NCI-H1694 (cell line): ENCODE measurements at regions not wholly inside any gene's neighbourhood (a gene's known extent, or its start where the extent isn't known, plus 50 kb on each side); places are given as distances from the start of the nearest gene placed in this dataset.
"Not testable (repeated sequence)": the region's sequence is repeated elsewhere in the genome, so short reads cannot be mapped to it uniquely, and the experiment has no call there.

Source experiments
- DNase-seq: peaks from one replicate; lab custom pipeline; 2025; lab: John Stamatoyannopoulos, UW

DNA sequence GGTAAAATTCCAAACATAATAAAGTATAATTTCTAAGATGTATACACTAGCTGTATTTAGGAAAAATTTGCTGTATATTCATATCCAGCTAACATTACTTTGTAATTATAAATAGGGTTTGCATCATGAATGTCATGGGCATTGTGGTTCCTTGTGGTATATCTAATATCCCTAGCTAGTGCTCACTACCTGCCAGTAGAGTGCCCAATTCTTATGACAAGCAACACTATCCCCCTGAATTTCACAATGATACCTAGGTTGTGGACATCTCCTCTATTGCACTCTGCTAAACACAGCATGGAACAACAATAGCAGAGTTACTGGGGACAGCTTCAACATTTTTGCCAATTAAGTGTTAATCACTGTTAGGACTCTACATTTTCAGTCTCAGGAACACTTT is 1656.5 kb downstream of the EFNA5 start:
- DNase-seq = no peak

DNA sequence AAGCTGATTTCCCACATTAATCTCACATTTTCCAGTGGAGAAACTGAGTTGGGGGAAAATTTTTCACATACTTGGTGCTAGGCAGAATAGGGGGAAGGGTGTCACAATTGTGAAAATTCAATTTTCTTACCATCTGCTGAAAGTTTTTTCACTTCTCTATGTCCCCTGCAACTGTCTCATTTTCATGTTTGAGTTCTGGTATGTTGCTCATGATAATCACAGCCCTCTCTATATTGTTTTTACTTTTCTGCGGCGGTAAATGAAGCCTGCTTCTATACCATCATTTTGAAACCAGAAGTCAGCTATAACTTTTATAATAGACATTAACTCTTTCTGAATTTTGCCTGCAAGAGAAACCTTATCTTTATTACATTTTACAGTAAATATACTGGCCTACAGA is 1664.5 kb downstream of the EFNA5 start:
- no peak for DNase-seq

DNA sequence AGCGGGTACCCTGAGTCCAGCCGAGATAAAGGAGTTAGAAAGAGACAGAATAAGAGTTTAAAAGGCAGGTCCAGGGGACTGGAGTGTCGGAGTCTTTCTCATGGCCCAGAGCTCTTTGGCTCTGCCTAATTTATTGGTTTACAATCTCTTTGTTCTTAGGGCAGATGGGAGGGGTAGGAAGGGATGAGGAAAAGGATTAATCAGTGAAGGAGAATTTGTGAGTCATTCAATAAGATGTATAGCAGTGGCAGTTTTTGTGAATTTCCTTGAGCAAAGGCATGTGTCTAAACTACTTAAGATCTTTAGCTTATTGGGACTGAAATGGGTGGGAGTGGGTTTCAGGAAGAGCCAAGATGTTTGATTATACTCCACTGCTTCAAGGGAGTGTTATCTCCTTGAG is 1671.7 kb downstream of the EFNA5 start:
- DNase-seq = not testable (repeated sequence)

DNA sequence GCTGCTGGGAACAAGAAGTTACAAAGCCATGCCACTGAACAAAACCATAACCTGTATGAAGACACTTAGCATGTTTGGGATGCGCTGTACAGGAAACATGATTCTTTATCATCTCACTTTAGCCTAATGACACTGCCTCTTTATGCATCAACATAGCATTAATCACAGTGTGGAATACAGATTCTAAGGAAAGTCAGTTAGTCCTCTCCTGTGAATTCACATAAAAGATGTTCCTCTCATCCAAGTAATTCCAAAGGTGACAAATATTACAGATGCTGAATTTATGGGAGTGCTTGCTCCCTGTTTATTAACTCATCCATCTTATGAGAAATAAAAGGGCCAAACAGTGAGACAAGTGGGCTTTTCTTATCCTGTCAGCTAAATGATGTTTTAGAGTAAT is 1677.7 kb downstream of the EFNA5 start:
- no peak for DNase-seq

DNA sequence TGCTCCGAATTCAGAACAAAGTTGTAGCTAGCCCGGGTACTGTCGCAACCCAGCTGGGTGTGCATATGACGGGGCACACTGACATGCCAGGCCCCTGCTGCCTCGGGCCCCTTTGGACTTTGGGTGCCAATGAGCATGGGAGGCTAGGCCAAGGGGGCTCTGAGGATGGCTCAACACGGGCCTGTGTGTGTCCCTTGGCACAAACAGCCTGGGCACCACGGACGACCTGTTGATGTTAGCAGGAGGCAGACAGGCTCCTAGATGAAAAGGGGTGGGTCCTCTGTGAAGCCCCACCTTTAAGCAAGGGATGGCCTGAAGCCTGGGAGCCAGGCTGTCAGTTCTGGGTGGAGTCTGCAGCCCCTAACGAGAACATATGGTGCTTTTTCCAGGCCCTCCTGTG is 1688.2 kb downstream of the EFNA5 start:
- DNase-seq = no peak

DNA sequence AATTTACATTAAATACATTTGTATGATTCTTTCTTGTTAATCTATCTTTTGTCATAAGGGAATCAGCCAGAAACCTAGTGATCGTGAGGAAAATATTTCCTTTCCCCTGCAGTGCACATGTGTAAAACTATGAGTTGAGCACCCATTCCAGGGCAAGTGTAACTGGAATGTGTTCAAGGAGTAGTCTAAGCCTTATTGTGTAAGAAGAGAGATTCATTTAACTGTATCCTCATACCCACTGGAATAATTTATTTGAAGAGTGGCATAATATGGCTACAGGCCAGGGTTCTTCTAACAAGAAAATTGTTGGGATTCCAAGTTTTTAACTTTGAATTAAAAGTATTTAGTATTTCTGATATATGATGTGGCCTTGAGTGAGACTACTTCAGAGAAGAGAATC is 1692.7 kb downstream of the EFNA5 start:
- DNase-seq = no peak

DNA sequence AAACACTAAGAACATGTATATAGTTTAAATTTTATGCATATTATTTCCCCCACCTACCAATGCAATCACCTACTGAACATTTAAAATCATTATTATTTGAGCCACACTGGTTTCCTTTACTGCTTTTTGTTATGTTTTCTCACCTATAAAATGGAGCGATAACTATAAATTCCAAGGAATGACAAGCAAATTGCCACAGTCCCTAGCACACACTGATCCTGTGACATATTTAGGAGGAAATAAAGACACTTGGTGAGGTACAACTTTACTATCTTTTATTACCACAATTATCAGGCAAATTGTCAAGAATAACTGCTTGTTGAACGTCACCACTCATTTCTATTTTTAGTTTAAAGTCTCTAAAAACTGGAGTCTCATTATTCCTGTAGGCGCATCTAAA is 1693.6 kb downstream of the EFNA5 start:
- no peak for DNase-seq

DNA sequence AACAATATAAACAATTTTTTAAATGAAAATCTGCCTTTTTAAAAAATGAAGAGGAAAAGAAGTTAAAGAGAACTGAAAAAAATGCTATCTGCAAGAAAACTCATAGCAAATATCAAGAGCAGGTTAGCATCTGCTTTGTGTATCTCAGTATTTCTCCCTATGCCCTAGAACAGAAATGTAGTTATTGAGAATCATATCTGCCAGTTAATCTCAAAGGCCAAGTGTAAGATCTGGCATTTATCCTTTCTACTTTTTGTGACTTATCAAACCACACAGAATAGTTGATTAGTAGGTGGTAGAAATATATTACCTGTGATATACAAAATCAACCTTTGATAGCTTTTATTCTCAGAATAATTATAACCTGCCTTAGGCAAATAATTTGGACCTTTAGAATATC is 1699.8 kb downstream of the EFNA5 start:
- DNase-seq = no peak

DNA sequence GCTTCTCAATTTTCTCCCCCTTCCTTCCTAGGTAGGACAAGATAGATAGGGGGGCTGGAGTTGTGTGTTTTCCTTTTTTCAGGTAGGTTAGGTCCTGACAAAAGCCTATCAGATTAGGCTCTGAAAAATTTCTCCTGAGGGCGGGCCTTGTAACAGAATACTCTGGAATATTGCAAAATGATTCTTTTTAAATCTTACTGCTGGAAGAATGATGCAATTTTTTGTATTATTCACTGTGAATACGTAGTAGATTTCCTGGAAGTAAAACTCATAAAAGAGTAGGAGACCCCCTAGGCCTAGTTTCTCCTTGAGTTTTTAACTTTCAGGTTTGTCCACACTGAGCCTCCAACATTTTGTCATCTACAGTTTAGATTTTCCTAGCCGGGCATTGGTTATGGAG is 1701.8 kb downstream of the EFNA5 start:
- no peak for DNase-seq

DNA sequence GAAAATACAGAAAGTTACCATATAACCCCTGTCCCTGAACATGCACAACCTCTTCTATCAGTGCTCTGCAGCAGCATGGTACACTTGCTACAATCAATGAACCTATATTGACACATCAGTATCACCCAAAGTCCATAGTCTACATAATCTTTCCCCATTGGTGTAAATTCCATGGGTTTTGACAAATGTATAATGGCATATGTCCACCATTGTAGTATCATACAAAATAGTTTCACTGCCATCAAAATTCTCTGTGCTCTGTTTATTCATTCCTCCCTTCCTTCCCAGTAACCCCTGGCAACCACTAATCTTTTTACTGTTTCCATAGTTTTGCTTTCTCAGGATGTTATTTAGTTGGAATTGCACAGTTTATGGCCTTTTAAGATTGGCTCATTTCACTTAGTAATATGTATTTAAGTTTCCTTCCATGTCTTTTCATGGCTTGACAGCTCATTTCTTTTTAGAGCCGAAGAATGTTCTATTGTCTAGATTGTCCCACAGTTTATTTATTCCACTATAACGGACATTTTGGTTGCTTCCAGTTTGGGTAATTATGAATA is 1707.0 kb downstream of the EFNA5 start:
- DNase-seq = no peak

DNA sequence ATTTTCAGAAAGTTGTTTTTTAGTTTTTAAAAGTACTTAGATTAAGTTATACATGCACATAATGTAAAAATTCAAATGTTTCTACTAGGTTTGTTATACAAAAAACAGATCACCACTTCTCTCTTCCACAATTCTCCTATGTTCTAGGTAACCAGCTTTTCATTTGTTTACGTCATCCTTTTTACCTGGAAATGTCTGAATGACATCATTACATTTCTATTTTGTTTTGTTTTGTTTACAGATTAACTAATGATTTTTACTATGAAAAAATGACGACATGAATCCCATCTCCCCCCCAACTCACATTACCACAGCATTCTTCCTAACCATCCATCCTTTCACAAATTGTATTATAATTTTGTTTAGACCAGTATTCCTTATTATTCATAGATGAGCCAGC is 1709.2 kb downstream of the EFNA5 start:
- no peak for DNase-seq

DNA sequence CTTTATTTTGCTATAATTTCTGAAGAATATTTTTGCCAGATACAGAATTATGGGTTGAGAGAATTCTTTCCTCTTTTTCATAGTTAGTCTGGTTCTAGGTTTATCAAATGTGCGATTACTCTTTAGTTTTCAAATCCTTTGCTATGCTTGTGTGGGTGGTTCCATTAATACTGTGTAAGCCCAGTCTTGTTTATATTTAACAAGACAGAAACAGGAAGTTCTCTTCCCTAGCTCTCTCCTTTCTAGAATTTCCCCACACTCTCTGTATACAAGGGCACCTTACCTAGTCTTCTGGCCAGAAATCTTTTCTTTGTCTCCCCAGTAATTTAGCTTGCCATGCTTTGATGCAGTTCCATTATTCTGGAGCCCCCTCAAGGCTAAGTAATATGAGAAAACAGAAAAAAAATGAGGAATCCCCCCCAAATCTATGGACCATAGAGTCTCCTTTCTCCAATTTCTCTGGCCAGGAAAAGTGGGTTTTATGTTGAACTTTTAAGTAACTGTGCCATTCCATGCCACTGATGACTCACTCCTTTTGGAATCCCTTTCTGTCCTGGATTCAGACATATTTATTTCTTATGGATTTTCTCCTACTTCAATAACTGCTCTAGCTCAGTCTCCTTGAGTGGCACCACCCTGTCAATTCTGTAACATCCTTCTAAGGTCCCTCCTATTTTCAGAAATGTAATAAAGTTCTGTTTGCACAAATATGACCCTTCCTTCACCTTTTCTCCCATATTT is 1714.1 kb downstream of the EFNA5 start:
- no peak for DNase-seq

DNA sequence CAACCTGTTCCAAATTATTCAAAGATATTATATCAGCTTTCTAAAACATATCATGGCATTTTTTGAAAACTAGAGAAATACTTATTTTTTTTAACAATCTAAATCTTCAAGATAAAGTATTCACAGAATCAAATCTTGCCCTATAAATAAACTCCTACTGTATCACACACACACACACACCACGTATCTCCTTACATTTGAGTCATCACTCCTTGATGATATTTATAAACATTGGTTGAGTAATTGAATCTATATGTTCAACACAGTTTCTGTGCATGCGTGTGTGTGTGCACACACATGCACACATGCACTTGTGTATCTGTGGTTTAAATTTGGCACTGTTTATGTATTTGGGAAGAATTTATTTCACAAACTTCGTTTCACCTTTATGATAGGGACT is 1716.4 kb downstream of the EFNA5 start:
- no peak for DNase-seq

DNA sequence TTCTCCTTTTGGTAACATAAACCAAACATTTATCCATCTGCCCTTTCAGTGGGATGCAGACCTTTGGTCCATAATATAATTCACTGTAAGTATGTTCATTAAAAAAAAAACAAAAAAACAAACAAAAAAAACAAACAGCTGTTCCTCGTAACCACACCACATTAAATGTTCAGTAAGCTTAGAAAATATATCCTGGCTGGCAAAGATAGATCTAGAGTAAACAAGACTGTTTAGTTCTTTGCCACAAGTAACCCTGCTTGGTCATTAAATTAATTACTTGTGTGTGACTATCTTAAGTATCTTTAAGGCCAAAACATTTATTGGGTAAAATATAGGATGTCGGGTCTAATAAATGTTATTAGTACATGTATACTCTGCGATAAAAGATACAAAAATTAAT is 1717.1 kb downstream of the EFNA5 start:
- DNase-seq = peak; percentile 49

DNA sequence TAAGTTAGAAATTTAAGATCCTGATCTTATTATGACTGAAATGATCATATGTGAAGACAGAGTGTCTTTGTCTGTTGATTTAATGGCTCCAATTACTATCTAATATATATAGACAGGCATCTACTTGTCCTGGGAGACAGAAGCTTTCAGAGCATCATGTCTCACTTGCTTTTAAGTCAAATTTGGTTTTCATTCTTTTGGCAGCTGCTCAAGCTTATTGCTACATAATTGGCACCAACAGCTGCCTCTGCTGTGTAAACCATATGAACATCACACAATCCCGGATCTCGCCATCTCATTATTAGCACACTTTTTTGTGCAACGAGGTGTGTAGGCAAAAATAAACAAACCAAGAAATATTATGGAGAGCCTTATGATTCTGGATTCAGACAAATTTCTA is 1717.9 kb downstream of the EFNA5 start:
- DNase-seq = peak; percentile 95

DNA sequence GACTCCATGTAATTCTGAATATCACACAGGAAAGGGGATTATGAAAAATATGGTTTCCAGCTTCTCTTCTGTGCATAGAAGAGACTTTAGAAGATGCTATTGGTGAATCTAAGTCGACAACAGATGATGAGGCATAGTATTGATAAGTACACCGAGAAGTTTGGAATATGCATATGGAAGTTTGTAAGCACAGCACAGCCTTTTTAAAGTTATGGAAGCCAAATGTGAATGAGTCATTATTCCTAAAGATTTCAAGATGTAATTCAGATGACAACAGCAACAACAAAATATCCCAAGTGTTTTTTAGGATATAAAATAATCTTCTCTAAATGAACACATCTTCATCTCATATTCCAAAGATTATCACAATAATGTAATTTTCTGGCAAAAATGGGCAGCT is 1723.3 kb downstream of the EFNA5 start:
- DNase-seq = no peak

DNA sequence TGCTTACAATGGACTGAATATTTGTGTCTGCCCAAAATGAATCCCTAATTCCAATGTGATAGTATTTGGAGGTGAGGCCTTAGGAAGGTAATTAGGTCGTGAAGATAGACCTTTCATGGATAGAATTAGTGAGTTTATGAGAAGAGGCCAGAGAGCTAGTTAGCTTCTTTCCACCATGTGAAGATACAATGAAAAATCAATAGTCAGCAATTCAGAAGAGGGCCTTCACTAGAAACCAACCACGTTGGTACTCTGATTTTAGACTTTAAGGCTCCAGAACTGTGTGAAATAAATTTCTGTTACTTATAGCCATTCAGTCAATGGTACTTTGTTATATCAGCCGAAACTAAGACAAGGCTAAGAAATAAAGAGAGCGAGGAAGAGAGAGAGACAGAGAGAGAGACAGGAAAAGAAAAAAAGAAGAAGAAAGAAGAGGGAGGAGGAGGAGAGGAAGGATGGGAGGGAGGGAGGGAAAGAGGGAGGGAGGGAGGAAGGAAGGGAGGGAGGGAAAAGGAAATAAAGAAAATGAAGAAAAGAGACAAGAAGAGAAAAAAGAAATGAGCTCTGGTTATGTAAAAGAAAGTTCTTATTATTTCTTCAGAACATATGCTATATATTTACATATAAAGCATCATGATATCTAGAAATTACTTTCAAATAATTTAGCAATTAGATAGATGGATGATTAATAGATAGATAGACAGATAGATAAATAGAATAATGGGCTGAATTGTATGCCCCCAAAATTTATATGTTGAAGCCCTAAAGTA is 1725.3 kb downstream of the EFNA5 start:
- DNase-seq = no peak

DNA sequence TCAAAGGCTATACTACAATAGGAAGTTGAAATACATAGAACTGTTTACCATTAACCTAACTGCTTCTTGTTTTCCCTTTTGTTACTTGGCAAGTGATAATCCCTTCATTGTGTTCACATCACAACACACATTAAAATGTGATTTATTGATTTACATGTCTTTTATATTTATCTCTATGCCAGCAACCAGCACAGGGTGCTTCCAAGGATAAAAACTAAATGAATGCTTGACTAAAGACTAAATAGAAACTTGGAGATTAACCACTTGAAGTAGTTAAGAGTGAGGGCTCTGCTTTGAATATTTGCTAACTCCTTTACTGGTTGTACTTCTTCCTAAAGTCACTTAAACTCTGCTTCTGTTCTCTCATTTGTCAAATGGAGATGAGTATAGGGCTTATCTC is 1730.6 kb downstream of the EFNA5 start:
- DNase-seq = no peak

DNA sequence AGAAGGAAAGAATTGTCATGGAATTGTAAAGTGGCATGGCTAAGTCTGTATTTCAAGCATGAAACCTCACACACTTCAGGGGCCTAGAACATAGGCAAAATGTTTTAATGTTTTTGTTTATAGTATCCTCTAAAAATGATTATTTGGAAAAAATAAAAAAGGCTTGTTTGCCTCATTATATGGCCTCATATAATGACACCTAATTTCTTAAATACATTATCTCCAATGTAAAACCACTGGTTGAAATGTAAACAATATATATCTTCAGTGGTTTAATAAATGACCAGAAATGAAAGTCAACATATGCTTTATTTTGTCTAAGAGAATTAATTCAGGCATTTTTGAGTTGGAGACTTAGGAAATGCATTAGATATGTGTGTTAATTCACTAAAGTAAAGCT is 1736.6 kb downstream of the EFNA5 start:
- no peak for DNase-seq

DNA sequence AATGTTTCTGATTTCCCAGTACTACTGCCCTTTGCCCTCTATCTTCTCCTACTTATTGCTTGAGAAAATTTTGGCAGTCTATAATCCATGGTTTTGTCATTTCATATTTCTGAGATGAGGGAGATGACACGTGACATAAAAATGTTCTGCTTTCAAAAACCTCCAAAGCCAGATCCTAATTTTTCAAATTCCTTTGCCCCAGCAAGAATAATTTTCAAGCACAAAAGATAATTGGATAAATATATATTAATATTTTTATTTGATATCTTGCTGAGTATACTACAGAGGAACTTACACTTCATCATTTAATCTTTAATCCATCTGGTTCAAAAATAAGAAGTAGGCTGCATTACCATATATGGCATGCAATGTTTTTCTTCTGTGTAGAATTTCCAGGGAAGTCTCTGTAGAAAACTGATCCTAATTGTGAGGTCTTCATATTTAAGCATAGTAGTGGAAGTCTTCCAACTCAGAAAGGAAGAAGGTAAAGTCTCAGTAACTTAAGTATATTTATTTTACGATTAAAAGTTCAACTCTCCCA is 1738.8 kb downstream of the EFNA5 start:
- no peak for DNase-seq

DNA sequence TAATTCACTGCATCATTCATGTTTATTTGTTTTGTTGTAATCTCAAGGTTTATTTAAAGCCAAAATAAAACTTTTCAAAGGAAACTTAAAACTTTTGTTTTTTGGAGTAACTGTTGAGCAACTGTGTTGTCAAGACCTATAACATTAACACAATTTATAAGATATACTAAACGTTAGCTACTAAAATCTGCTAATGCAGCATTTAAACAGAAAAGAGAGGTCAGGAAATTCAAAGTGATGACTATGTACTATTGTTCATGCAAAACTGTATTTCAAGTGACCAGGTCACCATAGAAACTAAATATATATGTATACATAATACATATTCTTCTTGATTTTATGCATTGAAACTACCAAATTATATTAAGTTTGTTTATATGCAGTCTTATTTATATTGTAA is 1740.9 kb downstream of the EFNA5 start:
- no peak for DNase-seq

DNA sequence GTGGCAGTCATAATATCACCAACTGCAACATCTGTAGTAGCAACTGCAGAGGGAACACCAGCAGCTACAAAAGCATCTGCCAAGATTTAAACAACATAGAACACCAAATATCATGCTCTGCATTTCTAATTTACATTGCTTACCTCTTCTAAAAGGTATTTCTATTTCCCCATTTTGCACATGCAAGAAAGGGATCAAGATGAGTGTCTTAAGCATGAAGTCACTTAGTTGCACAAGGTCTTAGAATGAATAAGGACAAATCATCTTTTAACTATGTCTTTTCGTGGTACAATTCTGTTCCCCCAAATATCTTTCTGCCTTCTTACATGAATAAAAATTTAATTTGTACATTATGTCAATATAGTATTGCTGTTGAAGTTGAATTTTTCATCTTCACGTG is 1746.4 kb downstream of the EFNA5 start:
- no peak for DNase-seq

DNA sequence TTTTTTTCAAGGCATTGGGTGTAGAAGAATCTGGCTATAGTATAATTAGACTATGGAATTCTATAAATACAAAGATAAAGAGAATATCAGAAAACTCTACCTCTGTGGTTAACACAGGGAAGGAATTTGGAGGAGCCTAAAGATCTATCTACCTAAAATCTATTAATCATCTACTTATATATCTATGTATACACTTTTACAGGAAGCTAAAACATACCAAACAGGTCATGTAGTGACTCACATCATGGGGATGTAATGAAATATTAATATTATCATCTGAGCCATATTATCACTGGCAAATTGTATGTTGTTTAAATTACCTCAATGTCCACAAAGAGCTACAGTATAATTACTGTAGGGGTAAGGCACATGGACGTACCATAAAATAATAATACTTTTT is 1748.2 kb downstream of the EFNA5 start:
- no peak for DNase-seq
